ENCODE measurements at regions not wholly inside any gene's neighbourhood (a gene's known extent, or its start where the extent isn't known, plus 50 kb on each side); places are given as distances from the start of the nearest gene placed in this dataset.

DNA sequence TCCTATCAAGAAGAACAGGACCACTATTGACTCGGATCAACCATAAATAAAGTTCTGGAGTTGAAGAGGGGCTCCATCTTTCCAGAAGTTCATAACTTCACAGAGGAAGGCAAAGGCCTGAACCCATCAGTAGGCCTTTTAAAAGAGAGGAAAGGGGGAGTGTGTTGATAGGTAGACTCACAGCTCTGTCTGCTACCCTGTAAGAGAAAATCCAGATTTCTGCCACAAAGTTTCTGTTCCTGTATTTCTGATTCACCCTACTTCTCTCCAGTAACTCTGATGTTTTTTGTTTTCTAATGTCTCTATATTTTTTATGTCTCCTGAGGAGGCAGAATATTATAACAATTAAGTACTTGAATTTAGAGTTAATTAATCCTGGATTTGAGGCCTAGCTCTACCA is 564.0 kb downstream of the TNS1 start:
- TF ChIP-seq, protein P1, sequence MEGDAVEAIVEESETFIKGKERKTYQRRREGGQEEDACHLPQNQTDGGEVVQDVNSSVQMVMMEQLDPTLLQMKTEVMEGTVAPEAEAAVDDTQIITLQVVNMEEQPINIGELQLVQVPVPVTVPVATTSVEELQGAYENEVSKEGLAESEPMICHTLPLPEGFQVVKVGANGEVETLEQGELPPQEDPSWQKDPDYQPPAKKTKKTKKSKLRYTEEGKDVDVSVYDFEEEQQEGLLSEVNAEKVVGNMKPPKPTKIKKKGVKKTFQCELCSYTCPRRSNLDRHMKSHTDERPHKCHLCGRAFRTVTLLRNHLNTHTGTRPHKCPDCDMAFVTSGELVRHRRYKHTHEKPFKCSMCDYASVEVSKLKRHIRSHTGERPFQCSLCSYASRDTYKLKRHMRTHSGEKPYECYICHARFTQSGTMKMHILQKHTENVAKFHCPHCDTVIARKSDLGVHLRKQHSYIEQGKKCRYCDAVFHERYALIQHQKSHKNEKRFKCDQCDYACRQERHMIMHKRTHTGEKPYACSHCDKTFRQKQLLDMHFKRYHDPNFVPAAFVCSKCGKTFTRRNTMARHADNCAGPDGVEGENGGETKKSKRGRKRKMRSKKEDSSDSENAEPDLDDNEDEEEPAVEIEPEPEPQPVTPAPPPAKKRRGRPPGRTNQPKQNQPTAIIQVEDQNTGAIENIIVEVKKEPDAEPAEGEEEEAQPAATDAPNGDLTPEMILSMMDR (IDR thresholded peaks at IDR 0.05) = no peak
- TF ChIP-seq POLR2A (IDR thresholded peaks at IDR 0.05) (no peak), POLR2AphosphoS5 (IDR thresholded peaks at IDR 0.05) (no peak)

Measured in prostate gland (tissue), 2 donors.